Fibroblast of skin of left quadriceps (primary cell): ENCODE measurements at regions not wholly inside any gene's neighbourhood (a gene's known extent, or its start where the extent isn't known, plus 50 kb on each side); places are given as distances from the start of the nearest gene placed in this dataset.

ENCODE experiments used
- DNase-seq, 2 experiments: peaks; one replicate each; pipeline ENCODE4 v3.0.0-alpha.2; 2013; ENCODE audit warnings: low read depth in 2 of 2

DNA sequence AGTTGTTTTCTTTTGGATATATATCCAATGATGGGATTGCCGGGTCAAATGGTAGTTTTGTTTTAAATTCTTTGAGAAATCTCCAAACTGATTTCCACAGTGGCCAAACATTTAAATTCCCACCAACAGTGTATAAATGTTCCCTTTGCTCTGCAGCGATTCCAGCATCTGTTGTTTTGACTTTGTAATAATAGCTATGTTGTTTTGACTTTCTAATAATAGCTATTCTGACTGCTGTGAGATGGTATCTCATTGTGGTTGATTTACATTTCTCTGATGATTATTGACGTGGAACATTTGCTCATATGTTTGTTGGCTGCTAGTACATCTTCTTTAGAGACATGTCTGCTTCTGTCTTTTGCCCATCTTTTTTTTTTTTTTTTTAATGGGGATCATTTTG lies 332.2 kb upstream of the GBE1 start:
- no peak for DNase-seq

DNA sequence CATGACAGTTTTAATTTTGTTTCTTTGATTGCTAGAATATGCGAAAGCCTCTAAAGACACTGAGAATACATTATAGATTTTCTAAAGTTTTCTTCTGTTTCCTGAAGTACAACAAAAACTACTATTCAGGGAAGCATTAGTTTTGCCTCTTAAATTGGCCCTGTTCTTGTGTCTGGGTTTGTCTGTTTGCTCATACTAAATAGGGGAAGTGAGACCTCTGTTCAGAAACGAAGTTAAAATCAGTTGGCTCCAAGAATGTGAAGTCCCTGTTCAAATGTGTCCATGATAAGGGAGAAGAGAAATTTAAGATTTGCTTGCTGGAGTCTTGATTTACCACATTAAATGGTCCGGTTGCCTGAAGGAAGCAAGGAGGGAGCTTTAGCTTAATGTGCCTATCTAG lies 327.3 kb upstream of the GBE1 start:
- no peak for DNase-seq

DNA sequence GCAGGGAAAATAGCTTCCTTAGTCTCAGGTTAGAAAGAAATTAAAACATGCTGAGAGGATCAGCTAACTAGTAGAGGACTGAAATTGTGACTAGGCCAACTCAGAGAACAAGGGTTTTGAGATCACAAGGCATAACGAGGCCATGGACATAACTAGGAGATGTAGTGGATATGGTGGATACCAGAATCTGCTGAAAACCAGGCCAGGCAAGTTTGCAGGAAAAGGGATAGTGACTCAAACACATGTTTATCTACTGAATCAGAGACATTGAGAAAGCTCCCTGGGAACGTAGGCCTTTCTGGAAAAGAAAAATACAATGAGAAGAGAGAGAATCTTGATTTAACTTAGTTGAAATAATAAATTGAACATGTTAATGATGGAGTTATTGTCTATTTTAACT lies 326.5 kb upstream of the GBE1 start:
- peak; percentile 66 for DNase-seq

DNA sequence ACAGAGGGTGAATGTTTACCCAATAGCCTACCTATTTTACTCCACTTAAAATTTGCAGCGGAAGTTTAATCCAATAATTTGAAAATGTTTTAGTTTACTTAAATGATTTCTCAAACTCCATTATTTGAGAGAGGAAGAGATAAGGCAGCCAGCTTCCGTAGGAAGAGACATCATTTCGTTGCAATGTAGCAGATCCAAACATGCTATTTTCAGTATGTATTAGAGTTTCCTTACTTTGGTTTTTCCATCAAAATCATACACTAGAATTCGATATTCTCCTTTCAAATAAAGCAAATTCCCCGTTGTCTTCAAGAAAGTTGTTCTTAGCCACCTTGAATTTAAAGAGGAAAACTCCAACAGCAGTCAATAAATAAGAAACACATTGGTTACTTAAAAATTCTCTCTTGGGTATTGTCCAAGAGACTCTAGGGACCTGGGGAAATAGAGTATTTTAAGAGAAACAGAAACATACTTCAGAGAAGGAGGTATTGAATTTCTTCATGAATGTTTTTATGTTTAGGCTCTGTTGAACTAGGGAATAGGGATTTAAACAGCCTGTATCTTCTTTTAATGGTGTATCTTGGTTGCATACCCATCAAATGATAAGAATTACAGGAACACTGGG lies 324.5 kb upstream of the GBE1 start:
- DNase-seq = peak in 1 of 2 experiments; percentile 11

DNA sequence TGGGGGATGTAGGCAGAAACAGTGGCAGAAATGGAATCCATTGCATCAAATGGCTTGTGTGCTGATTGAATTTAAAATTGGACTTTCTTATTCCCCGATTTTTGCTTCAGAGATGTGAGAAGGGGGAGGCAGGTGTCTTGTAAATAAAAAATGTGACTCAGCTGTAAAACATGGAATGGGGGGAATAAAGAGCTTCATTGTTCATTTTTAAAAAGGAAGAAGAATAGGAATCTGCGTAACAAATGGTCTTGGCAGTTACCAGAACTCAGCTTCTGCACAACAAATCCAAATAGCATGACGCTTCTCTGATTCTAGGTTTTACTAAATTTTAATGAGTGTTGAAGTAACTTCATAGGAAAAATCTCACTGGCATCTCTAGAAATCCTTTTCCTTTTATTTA lies 323.9 kb upstream of the GBE1 start:
- DNase-seq = no peak

DNA sequence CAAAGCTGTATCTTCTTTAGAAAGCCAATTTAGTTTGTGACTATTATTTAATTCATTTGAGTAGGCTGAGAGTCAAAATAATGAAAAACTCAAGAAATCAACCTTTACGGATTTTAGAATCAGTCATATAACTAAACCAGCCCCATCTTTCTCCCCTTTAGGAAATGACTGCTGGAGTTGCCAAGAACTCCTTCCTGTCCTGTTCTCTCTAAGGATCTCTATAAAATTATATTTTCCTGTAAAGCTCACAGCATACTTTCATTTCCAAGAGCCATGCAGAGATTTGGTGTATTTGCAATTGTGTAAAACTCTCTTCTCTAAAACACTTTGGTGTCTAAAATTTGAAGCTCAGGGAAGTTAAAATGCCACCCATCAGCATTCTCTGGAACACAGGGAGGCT lies 323.4 kb upstream of the GBE1 start:
- no peak for DNase-seq

DNA sequence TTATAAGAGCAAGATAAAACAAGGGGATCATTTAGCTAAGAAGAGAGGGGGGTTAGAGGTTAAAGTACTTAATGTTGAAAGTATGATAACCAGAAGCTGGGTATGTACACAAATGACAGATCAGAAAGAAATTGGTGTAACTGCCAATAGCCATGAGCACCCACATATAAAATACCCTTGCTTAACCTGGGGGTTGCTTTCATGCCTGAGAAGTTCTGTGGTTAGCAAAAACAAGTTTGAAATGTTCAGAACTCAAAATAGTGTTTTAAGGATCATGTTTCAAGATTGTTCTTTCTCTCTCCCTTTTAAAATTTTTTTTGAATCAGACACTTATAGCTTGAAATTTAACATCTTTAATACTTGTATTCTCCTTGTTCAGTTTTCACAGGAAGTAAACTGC lies 321.4 kb upstream of the GBE1 start:
- DNase-seq = peak in 1 of 2 experiments; percentile 6

DNA sequence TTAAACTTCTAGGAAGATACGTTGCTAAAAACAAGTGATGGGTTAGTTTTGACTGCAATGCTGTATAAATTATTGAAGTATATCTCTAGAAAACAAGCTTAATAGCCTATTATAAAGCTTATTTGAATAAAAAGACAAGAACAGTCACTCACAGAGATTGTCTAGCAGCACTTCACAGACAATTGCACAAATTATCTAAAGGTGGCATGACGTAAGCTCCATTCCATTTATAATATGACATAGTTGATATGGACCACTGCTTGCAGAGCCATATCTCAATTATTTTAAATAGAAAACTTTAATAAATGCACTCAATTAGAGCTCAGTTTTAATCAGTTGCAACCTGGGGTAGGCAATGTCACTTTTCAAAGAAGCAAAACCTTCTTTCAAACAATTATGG lies 319.9 kb upstream of the GBE1 start:
- DNase-seq = no peak

DNA sequence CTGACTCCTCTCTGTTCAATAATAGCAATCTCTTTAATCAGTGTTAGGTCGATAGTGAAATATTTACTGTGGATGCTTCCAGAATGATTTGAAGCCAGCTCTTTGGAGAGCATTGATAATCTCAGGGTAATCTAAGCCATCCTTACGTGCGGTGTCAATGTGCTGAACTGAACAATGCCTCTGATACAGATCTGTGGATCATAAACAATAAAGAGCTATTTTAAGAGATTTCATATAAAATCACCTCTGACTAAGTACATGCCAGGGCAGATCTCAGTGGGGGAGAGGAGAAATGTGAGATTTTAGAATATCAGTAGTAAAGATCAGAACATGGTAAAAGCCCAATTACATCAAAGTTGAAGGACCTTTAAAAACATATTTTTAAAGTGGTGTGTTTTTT lies 319.3 kb upstream of the GBE1 start:
- DNase-seq = no peak

DNA sequence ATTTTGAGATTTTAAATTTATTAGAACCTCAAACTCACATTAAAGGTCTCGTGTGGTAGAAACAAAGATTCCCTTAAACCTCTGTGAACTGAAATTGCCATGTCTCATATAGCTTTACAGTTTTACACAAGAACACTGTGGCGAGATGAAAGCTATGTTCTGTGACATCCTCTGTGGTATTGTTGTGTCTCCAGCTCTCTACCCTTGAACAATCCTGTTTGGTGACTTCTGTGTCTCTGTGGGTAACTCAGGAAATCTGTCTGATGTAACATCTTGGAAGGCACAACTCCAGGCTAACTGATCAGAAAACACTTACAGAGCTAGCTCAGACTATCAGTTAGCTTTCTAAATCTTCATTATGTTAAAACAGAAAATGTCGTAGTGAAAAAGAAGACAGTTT lies 318.8 kb upstream of the GBE1 start:
- DNase-seq = peak in 1 of 2 experiments; percentile 4

DNA sequence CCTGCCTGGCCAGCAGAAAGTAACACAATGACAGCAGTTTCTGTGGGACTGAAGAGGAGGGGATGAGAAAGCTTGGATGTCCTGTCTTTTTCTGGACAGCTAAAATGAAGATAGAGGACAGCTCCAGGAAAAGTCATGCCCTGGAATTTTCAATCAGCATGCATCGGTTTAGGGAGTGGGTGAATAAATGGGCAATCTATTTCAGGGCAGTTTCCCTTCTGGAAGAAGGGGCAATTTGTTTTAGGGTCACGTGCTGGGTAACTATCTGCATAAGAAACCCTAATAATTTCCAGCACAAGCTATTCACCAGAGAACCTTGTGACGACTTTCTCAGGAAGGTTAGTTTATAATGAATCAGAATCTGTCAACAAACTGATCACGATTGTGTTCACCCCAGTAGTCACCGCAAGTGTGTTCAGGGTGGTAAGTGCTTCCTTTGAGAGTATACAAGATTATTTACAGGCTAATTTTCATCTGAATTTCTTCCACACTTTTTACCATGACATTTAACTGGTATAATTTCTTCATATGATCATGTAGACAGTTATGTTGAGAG lies 318.0 kb upstream of the GBE1 start:
- no peak for DNase-seq

DNA sequence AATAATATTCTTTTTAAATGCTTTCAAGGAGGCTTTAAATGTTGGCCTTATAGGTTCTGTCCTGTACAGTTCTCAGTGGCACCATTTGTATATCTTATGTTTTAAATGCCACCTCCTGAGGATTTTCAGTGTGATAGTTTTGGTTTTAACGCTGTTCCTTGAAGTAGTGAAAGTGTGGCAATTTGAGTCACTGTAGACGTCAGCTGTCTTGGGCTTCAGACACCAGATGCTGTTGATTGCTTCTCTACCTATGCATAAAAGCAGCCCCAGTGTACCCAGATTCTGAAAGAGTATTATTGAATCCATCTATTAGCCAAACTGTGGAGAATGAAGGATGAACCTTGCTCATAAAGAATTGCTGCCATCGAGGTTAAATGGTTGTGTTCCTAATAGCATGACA lies 316.8 kb upstream of the GBE1 start:
- DNase-seq = no peak

DNA sequence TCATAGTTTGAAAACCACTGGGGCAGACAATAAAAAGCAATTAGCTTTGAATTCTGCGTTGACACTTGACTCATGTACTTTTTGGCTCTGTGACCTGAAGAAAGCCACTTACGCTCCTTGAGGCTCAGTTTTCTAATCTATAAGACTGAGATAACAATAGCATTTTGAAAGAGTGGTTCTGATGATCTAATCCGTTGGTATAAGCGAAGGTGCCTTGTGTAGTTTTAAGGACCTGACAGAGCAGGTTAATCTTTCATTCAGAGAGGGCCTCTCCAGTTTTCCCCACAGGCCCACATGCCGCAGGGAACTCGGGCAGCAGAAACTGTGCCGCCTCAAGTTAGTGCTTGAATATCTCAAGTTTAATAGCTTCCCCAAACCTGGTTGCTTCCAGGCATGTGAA lies 306.0 kb upstream of the GBE1 start:
- no peak for DNase-seq

DNA sequence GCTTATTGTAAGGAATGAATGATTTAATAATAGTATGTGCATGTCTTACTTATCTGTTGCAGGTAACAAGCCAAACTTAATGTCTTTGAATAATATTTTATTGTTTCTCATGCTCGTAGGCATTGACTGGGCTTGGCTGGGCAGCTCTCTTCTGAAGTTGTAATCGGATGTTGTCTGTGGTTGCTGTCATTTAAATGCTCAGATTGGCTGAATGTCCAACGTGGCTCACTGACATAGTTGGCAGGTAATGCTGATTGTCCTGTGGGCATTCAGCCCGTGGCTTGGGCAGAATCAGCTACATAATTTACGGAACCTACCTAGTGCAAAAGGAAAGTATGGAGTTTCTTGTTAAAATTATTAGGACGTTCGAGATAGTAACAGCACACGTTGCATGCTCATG lies 297.4 kb upstream of the GBE1 start:
- no peak for DNase-seq

DNA sequence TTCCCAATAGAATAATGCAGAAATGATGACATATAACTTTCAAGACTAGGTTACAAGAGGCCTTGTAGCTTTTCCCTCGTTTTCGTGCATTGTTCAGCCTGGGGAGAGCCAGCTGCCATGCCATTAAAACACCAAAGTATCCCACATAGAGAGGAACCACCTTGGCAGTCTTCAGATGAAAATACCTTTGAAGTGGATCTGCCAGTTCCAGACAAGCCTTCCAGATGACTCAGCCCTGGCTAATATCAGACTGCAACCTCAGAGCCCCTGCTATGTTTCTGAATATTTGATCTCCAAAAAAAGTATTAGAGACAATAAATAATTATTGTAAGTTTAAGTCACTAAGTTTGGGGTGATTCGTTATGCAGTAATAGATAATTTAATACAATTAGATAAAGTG lies 294.3 kb upstream of the GBE1 start:
- DNase-seq = no peak

DNA sequence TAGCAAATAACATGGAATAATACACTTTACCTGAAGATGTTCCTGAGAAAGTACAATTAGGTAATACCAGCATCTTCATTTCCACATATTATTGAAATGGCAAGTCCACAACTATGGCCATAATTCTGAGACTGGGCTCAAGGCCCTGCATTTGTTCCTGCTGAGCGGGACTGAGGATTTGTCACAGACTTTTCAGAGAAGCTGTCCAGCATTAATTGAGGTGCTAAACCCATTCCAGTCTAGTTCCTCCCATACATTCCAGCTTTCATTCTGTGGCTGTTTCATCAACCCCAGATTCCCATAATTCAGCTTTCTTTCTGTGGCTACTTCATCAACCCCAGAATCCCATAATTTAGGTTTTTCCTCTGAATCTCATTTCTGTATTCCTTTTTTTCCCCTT lies 293.4 kb upstream of the GBE1 start:
- DNase-seq = no peak

DNA sequence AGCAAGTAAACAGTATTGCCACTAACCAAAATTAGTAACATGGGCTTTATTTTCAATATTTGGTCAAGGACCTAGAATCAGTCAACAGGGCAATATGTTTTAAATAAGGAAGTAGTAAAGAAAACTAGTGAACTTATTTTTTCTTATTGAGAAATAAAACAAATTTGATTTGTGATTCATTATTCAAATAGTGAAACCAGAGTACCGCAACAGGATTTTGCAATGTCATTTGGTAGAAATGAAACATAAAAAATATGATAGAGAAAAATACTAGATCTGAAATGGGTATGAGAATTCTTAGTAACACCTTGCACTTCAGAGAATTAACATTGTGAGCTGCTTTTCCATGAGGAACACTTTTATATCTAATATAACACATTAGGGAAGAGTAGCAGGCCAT lies 291.8 kb upstream of the GBE1 start:
- no peak for DNase-seq

DNA sequence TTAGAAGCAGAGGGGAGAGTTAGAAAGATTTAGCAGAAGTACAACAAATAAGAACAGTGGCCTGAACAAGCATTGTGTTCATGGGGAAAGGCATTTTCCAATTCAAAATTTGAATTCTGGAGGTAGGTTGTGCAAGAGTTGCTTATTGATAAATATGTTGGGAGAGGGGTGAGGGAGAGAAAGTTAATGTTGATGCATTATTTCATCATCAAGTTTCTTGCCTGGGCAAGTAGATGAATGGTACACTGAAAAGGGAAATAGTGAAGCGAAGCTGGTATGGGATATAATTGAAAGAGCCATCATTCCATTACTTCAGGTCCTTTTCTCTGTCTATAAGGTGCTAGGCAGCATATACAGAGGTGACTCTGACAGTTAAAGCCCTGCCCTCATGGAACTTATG lies 288.9 kb upstream of the GBE1 start:
- no peak for DNase-seq

DNA sequence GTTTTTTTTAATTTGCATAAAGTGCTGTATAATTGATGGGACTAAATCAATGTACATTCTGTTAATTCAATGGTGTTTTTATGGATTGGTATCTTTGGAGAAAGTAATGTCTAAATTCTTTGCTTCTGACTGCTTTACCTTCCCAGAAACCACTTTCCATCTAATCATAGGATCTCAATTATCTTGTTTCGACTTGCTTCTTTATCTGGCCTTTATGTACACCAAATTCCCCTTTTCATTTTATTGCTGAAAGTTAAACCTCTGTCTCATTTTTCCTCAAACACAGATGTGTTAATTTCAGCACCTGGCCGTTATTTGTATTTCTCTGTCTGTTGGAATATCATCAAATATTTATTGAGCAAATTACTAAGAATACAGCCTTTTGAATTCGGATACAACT lies 287.3 kb upstream of the GBE1 start:
- DNase-seq = no peak

DNA sequence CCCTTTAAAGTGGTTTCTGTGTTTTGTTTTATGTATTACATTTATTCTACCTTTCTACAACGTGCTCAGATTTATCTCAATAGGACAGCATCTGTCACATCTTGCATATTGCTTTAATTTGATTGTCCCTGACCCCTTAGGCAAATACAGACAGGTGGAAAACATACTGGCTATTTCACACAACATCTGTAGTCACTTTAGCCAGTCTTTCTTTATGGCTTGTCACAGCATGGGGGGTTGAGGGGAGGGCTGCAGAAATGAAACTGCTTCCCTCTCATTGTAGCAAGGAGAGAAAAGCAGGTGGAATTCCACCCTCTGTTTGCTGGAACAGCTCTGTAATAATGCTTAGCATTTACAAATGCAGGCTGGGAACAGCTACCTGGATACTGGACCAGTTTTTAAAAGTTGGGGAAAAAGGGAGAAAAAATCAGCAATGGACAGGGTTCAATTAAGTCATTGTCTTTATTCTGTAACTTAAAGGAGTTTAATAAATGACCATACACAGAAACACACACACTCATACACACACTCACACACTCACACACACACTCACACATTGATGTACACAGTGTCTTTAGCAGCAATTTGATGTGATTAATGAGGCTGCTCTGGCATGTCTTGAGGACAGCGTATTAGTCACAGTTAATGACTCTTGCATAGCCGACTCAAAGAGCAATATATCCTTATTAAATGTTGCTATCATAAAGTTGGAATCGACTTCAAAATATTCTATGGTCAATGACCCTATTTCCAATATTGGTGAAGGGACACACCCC lies 283.7 kb upstream of the GBE1 start:
- peak in 1 of 2 experiments; percentile 5 for DNase-seq

DNA sequence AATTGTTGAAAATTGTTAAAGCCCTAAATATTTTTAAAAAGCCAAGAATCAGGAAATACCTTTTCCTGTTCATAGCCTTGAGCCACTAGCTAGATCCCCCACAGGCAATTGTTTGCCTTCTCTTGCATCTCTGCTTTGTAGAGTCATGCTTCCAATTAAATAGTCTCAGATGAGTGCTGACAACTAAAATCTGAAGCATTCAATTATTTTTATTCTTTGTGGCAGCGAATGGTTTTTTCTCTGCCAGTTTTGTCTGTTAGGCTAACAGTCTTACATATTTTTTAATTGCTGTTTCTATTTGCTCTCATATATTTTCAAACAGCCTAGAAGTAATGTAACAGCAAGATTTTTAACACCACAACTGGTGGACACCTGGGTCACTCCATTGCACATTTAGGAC lies 277.1 kb upstream of the GBE1 start:
- peak; percentile 61 to 64 for DNase-seq

DNA sequence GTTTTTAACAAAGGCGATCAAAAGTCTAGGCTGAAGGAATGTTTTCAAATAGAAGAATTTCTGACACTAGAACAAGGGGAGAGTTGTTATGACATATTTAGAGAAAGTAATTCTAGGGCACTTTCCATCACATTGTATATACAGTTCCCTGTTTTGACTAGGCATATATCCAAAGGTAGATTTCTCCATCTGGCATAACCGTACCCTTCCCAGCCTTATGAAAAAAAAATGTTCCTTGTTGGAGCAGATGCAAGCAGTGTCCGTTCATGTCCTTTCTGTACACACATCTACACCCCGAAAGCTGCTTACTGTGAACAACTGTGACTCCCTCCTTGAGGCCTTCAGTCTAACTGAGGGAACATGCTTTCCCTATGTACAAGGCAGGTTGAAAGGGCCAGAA lies 271.7 kb upstream of the GBE1 start:
- DNase-seq = no peak

DNA sequence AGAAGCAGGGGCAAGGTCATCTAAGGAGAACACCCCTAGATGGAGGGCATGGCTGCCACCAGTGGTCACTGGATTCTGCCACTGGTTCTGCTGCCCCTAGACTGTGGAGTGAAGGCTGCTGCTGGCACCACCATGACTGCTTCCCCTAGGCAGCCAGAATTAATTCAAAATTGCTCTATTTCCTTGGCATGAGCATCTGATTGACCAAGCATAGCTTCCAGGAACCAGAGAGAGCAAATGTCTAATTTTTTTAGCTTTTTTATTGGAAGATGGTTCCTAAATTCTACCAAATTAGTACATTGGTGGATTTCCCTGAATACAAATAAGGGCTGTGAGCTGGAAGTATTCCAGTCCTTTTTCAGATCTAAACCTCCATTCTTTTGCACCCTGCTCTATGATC lies 270.2 kb upstream of the GBE1 start:
- no peak for DNase-seq

DNA sequence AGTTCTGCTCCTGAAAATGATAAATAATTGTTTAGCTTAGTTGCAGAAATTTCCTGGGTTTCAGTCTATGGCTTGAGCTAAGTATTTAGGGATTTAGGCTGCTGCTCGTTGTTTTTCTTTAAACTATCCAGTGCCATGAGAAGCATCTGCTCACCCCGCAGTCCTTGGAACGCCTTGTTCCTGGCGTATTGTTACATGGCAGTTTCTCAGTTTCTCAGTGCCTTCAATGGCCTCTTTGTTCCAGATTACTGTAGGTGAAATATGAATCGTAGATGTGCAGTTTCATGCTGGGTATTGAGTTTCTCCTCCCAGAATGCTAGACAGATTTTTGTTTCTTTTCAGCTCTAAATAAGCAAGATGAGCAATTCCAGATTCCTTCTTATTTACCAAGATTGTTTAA lies 269.5 kb upstream of the GBE1 start:
- no peak for DNase-seq
